Neuronal stem cell (in vitro differentiated cells): ENCODE measurements at regions not wholly inside any gene's neighbourhood (a gene's known extent, or its start where the extent isn't known, plus 50 kb on each side); places are given as distances from the start of the nearest gene placed in this dataset.

Experiments
- DNase-seq: peaks from one replicate; pipeline ENCODE4 v3.0.0-alpha.2; 2013; ENCODE audit warnings: low spot score
- H2AFZ ChIP-seq: one replicate; pipeline ENCODE4 v1.6.1; 2013; ENCODE audit warnings: mild to moderate bottlenecking, low read length, inconsistent platforms
- H2AK5ac ChIP-seq: 2 replicates; pipeline ENCODE4 v1.6.1; 2013; ENCODE audit warnings: low read depth, mild to moderate bottlenecking, inconsistent platforms, low read length, moderate library complexity, mixed read lengths
- H2BK120ac ChIP-seq: 2 replicates; pipeline ENCODE4 v1.6.1; 2013; ENCODE audit warnings: low read depth, mild to moderate bottlenecking, inconsistent platforms, low read length, moderate library complexity, mixed read lengths
- H2BK12ac ChIP-seq: one replicate; pipeline ENCODE4 v1.6.1; 2013; ENCODE audit warnings: low read length, inconsistent platforms
- H2BK15ac ChIP-seq: 2 replicates; pipeline ENCODE4 v1.6.1; 2013; ENCODE audit warnings: mild to moderate bottlenecking, low read length, inconsistent platforms, mixed read lengths
- H2BK5ac ChIP-seq: one replicate; pipeline ENCODE4 v1.6.1; 2013; ENCODE audit warnings: inconsistent platforms, mild to moderate bottlenecking, low read length, moderate library complexity
- H3K14ac ChIP-seq: one replicate; pipeline ENCODE4 v1.6.1; 2013; ENCODE audit warnings: low read length, inconsistent platforms
- H3K18ac ChIP-seq: 2 replicates; pipeline ENCODE4 v1.6.1; 2013; ENCODE audit warnings: low read length, inconsistent platforms
- H3K23ac ChIP-seq: 2 replicates; pipeline ENCODE4 v1.6.1; 2013; ENCODE audit warnings: low read depth, mild to moderate bottlenecking, mixed read lengths, low read length, inconsistent platforms; ENCODE audit not compliant: poor library complexity
- H3K27ac ChIP-seq: replicated peaks from 3 replicates; pipeline ENCODE4 v1.5.1; 2013; ENCODE audit warnings: low read length, inconsistent platforms
- H3K27me3 ChIP-seq, 3 experiments: 2 replicates each; pipeline ENCODE4 v1.6.1; 2013; ENCODE audit warnings: low read length in 3 of 3, mild to moderate bottlenecking in 2 of 3, inconsistent platforms in 1 of 3, low read depth in 1 of 3, mixed read lengths in 1 of 3, moderate library complexity in 1 of 3; ENCODE audit not compliant: control insufficient read depth in 3 of 3, insufficient read depth in 3 of 3
- H3K36me3 ChIP-seq, 2 donors: replicated peaks in 1 of 2; 2 replicates each; pipeline ENCODE4 v1.6.1; 2013; ENCODE audit warnings: low read length in 2 of 2; ENCODE audit not compliant: control insufficient read depth in 2 of 2, insufficient read depth in 2 of 2
- H3K4ac ChIP-seq: 2 replicates; pipeline ENCODE4 v1.6.1; 2013; ENCODE audit warnings: inconsistent platforms, mild to moderate bottlenecking, low read length, moderate library complexity
- H3K4me1 ChIP-seq, 2 donors: 1 replicate in 1 of 2; 2 replicates in 1 of 2; pipeline ENCODE4 v1.6.1; 2013; ENCODE audit warnings: low read length in 2 of 2, low read depth in 1 of 2; ENCODE audit not compliant: control insufficient read depth in 2 of 2, insufficient read depth in 1 of 2
- H3K4me2 ChIP-seq: one replicate; pipeline ENCODE4 v1.6.1; 2013; ENCODE audit warnings: mild to moderate bottlenecking, low read length, inconsistent platforms; ENCODE audit not compliant: insufficient read depth, poor library complexity, severe bottlenecking
- H3K4me3 ChIP-seq, 2 donors: 2 replicates each; pipeline ENCODE4 v1.5.1; 2013; ENCODE audit warnings: low read length in 2 of 2, mild to moderate bottlenecking in 2 of 2, inconsistent platforms in 1 of 2, moderate library complexity in 1 of 2
- H3K79me1 ChIP-seq: one replicate; pipeline ENCODE4 v1.6.1; 2013; ENCODE audit warnings: low read depth, mild to moderate bottlenecking, inconsistent platforms, low read length, moderate library complexity
- H3K9ac ChIP-seq: one replicate; pipeline ENCODE4 v1.6.1; 2013; ENCODE audit warnings: mild to moderate bottlenecking, low read depth, low read length, inconsistent platforms; ENCODE audit not compliant: poor library complexity
- H3K9me3 ChIP-seq, 2 donors: replicated peaks in 1 of 2; 2 replicates each; pipeline versions ENCODE3 to v1.6.1; 2013; ENCODE audit warnings: low read length in 2 of 2, mild to moderate bottlenecking in 2 of 2, inconsistent platforms in 1 of 2, low read depth in 1 of 2, mixed read lengths in 1 of 2, moderate library complexity in 1 of 2; ENCODE audit not compliant: control insufficient read depth in 2 of 2, insufficient read depth in 1 of 2
- H4K8ac ChIP-seq: one replicate; pipeline ENCODE4 v1.6.1; 2013; ENCODE audit warnings: low read depth, mild to moderate bottlenecking, inconsistent platforms, low read length, moderate library complexity
- H4K91ac ChIP-seq: one replicate; pipeline ENCODE4 v1.6.1; 2013; ENCODE audit warnings: low read length, low read depth, mild to moderate bottlenecking, inconsistent platforms; ENCODE audit not compliant: poor library complexity
- WGBS, 2 donors: extraction: QIAGEN DNeasy Blood & Tissue Kit; methylation state at CpG; one replicate each; pipeline ENCODE4 v1.1.7; 2013; ENCODE audit warnings: missing lambda C conversion rate in 2 of 2, mixed read lengths in 1 of 2; ENCODE audit not compliant: insufficient read length in 2 of 2, insufficient replicate concordance in 1 of 2; ENCODE audit errors: extremely low coverage in 2 of 2; 5-methylcytosine and 5-hydroxymethylcytosine counted together

GRCh38 chr7:52506325-52506724, 529.1 kb upstream of the POM121L12 start:
- no peak overlapping the region for H3K4ac ChIP-seq
- H3K4me1 ChIP-seq, result no peaks in the 10 kb centered on the region
- H2AK5ac ChIP-seq, result no peak overlapping the region
- no peak overlapping the region for H3K27ac ChIP-seq
- H3K23ac ChIP-seq, result no peak overlapping the region
- H2BK15ac ChIP-seq, result no peak overlapping the region
- H2BK5ac ChIP-seq, result no peak overlapping the region
- no peak overlapping the region for H2BK12ac ChIP-seq
- H2AFZ ChIP-seq, result no peak overlapping the region
- H3K27me3 ChIP-seq, result no peaks in the 10 kb centered on the region
- H2BK120ac ChIP-seq, result no peak overlapping the region
- no peak overlapping the region for H4K8ac ChIP-seq
- no peak overlapping the region for H3K4me3 ChIP-seq
- no peak overlapping the region for H3K4me2 ChIP-seq
- WGBS, 2 donors, result no CpG with 5 or more reads among the region's 2 CpGs
- DNase-seq, result no peak
- no peaks in the 10 kb centered on the region for H3K79me1 ChIP-seq
- no peaks in the 10 kb centered on the region for H3K36me3 ChIP-seq
- no peak overlapping the region for H3K9ac ChIP-seq
- no peaks in the 10 kb centered on the region for H3K9me3 ChIP-seq
- H3K18ac ChIP-seq, result no peak overlapping the region
- no peak overlapping the region for H4K91ac ChIP-seq
- H3K14ac ChIP-seq, result no peak overlapping the region

GRCh38 chr7:52504561-52504960, 530.9 kb upstream of the POM121L12 start:
- Histone ChIP-seq H3K4me2 (no peak overlapping the region), H3K18ac (no peak overlapping the region), H2AK5ac (no peak overlapping the region), H3K36me3 (no peaks in the 10 kb centered on the region), H2BK5ac (no peak overlapping the region), H3K14ac (no peak overlapping the region), H3K4me1 (no peaks in the 10 kb centered on the region), H3K9me3 (no peaks in the 10 kb centered on the region), H3K9ac (no peak overlapping the region), H4K8ac (no peak overlapping the region), H3K27me3 (no peaks in the 10 kb centered on the region), H2BK120ac (no peak overlapping the region), H3K79me1 (no peaks in the 10 kb centered on the region), H2BK12ac (no peak overlapping the region), H3K27ac (no peak overlapping the region), H3K23ac (no peak overlapping the region), H3K4ac (no peak overlapping the region), H3K4me3 (no peak overlapping the region), H2BK15ac (no peak overlapping the region), H4K91ac (no peak overlapping the region), H2AFZ (no peak overlapping the region)
- DNase-seq, result no peak
- no CpG with 5 or more reads among the region's 2 CpGs for WGBS, 2 donors

GRCh38 chr7:52502281-52502680, 533.2 kb upstream of the POM121L12 start:
- no peak overlapping the region for H2BK120ac ChIP-seq
- H4K8ac ChIP-seq, result no peak overlapping the region
- H3K23ac ChIP-seq, result no peak overlapping the region
- H3K36me3 ChIP-seq, result no peaks in the 10 kb centered on the region
- H2AK5ac ChIP-seq, result no peak overlapping the region
- H3K14ac ChIP-seq, result no peak overlapping the region
- no peak for DNase-seq
- no peak overlapping the region for H2BK5ac ChIP-seq
- no peak overlapping the region for H3K4ac ChIP-seq
- H3K4me2 ChIP-seq, result no peak overlapping the region
- H3K18ac ChIP-seq, result no peak overlapping the region
- no peaks in the 10 kb centered on the region for H3K79me1 ChIP-seq
- H2AFZ ChIP-seq, result no peak overlapping the region
- no peak overlapping the region for H4K91ac ChIP-seq
- no peak overlapping the region for H3K9ac ChIP-seq
- H3K27me3 ChIP-seq, result no peaks in the 10 kb centered on the region
- no peak overlapping the region for H3K4me3 ChIP-seq
- H2BK12ac ChIP-seq, result no peak overlapping the region
- H3K4me1 ChIP-seq, result no peaks in the 10 kb centered on the region
- H2BK15ac ChIP-seq, result no peak overlapping the region
- WGBS, 2 donors, result no CpG with 5 or more reads among the region's 4 CpGs
- no peaks in the 10 kb centered on the region for H3K9me3 ChIP-seq
- H3K27ac ChIP-seq, result no peak overlapping the region

GRCh38 chr7:52501696-52502095, 533.7 kb upstream of the POM121L12 start:
- Histone ChIP-seq H3K36me3 (no peaks in the 10 kb centered on the region), H2AK5ac (no peak overlapping the region), H2BK12ac (no peak overlapping the region), H3K23ac (no peak overlapping the region), H3K9me3 (no peaks in the 10 kb centered on the region), H3K4me2 (no peak overlapping the region), H2BK15ac (no peak overlapping the region), H2AFZ (no peak overlapping the region), H2BK5ac (no peak overlapping the region), H3K27me3 (no peaks in the 10 kb centered on the region), H3K14ac (no peak overlapping the region), H2BK120ac (no peak overlapping the region), H3K9ac (no peak overlapping the region), H3K18ac (no peak overlapping the region), H3K4ac (no peak overlapping the region), H3K27ac (no peak overlapping the region), H4K91ac (no peak overlapping the region), H3K4me1 (no peaks in the 10 kb centered on the region), H3K79me1 (no peaks in the 10 kb centered on the region), H4K8ac (no peak overlapping the region), H3K4me3 (no peak overlapping the region)
- DNase-seq, result no peak
- no CpG with 5 or more reads among the region's 2 CpGs for WGBS, 2 donors
